RWPE1 (cell line): ENCODE measurements at regions not wholly inside any gene's neighbourhood (a gene's known extent, or its start where the extent isn't known, plus 50 kb on each side); places are given as distances from the start of the nearest gene placed in this dataset.

Experiments used
- CTCF ChIA-PET: fragments of 350-600 bp; sonication (Branson Sonifier 250); formaldehyde crosslinking; extraction: SDS; loops from one replicate; lab custom pipeline; 2021; lab: Yijun Ruan, JAX
- POLR2A ChIA-PET: fragments of 400-600 bp; formaldehyde crosslinking; extraction: SDS; loops from one replicate; lab custom pipeline; 2020; ENCODE audit warnings: antibody characterized with exemption; ENCODE audit not compliant: low non-redundant PET; lab: Yijun Ruan, JAX
- DNase-seq: peaks from one replicate; pipeline ENCODE4 v3.0.0; 2012; ENCODE audit warnings: low spot score
- H3K27ac ChIP-seq: fragments of 450-650 bp; 2 replicates; pipeline ENCODE4 v1.5.1; 2017
- CTCF ChIP-seq: fragments of 450-650 bp; conservative IDR thresholded peaks from 2 replicates; pipeline ENCODE4 v1.5.1; 2017; ENCODE audit warnings: low read depth, mild to moderate bottlenecking

GRCh38 chr6:93684339-93684738, 265.0 kb upstream of the EPHA7 start:
- no peak for TF ChIP-seq CTCF
- ChIA-PET CTCF (no interaction called here), POLR2A (no interaction called here)
- no peak for DNase-seq
- no peak overlapping the region for H3K27ac ChIP-seq

GRCh38 chr6:93679836-93680235, 260.5 kb upstream of the EPHA7 start:
- DNase-seq: no peak
- no peak overlapping the region for H3K27ac ChIP-seq
- no peak for TF ChIP-seq CTCF
- ChIA-PET POLR2A (no interaction called here), CTCF (no interaction called here)

- POLR2A ChIA-PET: no interaction called here
- TF ChIP-seq CTCF: no peak
- DNase-seq: no peak
These were observed 259.6 kb upstream of the EPHA7 start for GRCh38 chr6:93678841-93679454.

GRCh38 chr6:93677264-93677965, 258.1 kb upstream of the EPHA7 start:
- TF ChIP-seq CTCF: no peak
- POLR2A ChIA-PET: no interaction called here
- no peak overlapping the region for H3K27ac ChIP-seq
- CTCF ChIA-PET: interaction anchor here (0.6 kb wide), 1 partner anchor 618 kb away, joined by 5 read pairs; no protein-coding TSS in a partner anchor
- no peak for DNase-seq

More at GRCh38 chr6:93678841-93679454, 259.6 kb upstream of the EPHA7 start:
- H3K27ac ChIP-seq: no peak overlapping the region
- CTCF ChIA-PET: interaction anchor here (0.6 kb wide), 1 partner anchor 558 kb away, joined by 3 read pairs; no protein-coding TSS in a partner anchor

- ChIA-PET POLR2A (no interaction called here), CTCF (no interaction called here)
- no peak for TF ChIP-seq CTCF
- no peak overlapping the region for H3K27ac ChIP-seq
- no peak for DNase-seq
These were observed 257.2 kb upstream of the EPHA7 start for GRCh38 chr6:93676581-93676980.

- no peak for TF ChIP-seq CTCF
- POLR2A ChIA-PET: no interaction called here
- CTCF ChIA-PET: interaction anchor here (0.6 kb wide), 1 partner anchor 831 kb away, joined by 3 read pairs; no protein-coding TSS in a partner anchor
- DNase-seq: no peak
- no peak overlapping the region for H3K27ac ChIP-seq
These were observed 256.6 kb upstream of the EPHA7 start for GRCh38 chr6:93675856-93676417.
